Endothelial cell of umbilical vein (primary cell): ENCODE measurements at regions not wholly inside any gene's neighbourhood (a gene's known extent, or its start where the extent isn't known, plus 50 kb on each side); places are given as distances from the start of the nearest gene placed in this dataset.

Experiments
- BruUV-seq: library from RNA; stranded (reverse); fragments of 400-500 nt; replicated peaks from 2 replicates; lab custom pipeline; 2021; lab: Mats Ljungman, UMichigan
- CTCF ChIA-PET: fragments of 300-600, 350-600 bp; sonication (Branson Sonifier 250); formaldehyde crosslinking; loops from one replicate; lab custom pipeline; 2021; ENCODE audit warnings: antibody characterized with exemption, inconsistent platforms; lab: Charles Lee
- POLR2A ChIA-PET: fragments of 300-600, 350-600 bp; sonication (Branson Sonifier 250); formaldehyde crosslinking; loops from one replicate; lab custom pipeline; 2021; ENCODE audit warnings: antibody characterized with exemption, inconsistent platforms; lab: Charles Lee
- DNase-seq: peaks from one replicate; pipeline ENCODE4 v3.0.0-alpha.2; 2011; ENCODE audit warnings: low read depth, low spot score
- FAIRE-seq: peaks from 2 replicates; lab custom pipeline; 2011; peaks lifted over from hg19 to GRCh38; lab: Jason Lieb, UNC
- H2AFZ ChIP-seq: 2 replicates; pipeline ENCODE4 v1.6.0; 2012; ENCODE audit warnings: low read depth, low read length, control low read depth, inconsistent platforms
- H3K27ac ChIP-seq: 2 replicates; pipeline ENCODE4 v1.5.1; 2011; ENCODE audit warnings: low read depth, mild to moderate bottlenecking, control low read depth, low read length, moderate library complexity; ENCODE audit not compliant: insufficient read depth
- H3K27me3 ChIP-seq, 2 experiments: 2 replicates each; pipeline versions ENCODE4 v1.6.0 to v1.6.1; 2011; ENCODE audit warnings: low read length in 2 of 2, mixed read lengths in 1 of 2; ENCODE audit not compliant: control insufficient read depth in 2 of 2, insufficient read depth in 2 of 2
- H3K36me3 ChIP-seq, 2 experiments: 2 replicates in 1 of 2; 3 replicates in 1 of 2; pipeline ENCODE4 v1.5.1; 2011; ENCODE audit warnings: low read length in 2 of 2, mild to moderate bottlenecking in 1 of 2, moderate library complexity in 1 of 2; ENCODE audit not compliant: control insufficient read depth in 2 of 2, insufficient read depth in 2 of 2; ENCODE audit errors: extremely low read depth in 1 of 2
- H3K4me1 ChIP-seq: 3 replicates; pipeline ENCODE4 v1.5.1; 2011; ENCODE audit warnings: mild to moderate bottlenecking, low read length; ENCODE audit not compliant: control insufficient read depth, insufficient read depth; ENCODE audit errors: extremely low read depth
- H3K4me2 ChIP-seq: 2 replicates; pipeline ENCODE4 v1.6.1; 2011; ENCODE audit warnings: low read length, control low read depth, mixed read lengths; ENCODE audit not compliant: insufficient read depth
- H3K4me3 ChIP-seq, 3 experiments: fragments of 200-600 bp in 1 of 3; sonication (generic), shearing (Covaris generic) in 1 of 3; replicated peaks in 1 of 3; 2 replicates each; pipeline ENCODE4 v1.5.1; 2011 to 2016; ENCODE audit warnings: control low read depth in 3 of 3, low read length in 3 of 3, mild to moderate bottlenecking in 2 of 3, inconsistent platforms in 1 of 3, low read depth in 1 of 3, moderate library complexity in 1 of 3; ENCODE audit not compliant: insufficient read depth in 1 of 3
- H3K79me2 ChIP-seq: 2 replicates; pipeline ENCODE4 v1.6.0; 2012; ENCODE audit warnings: low read length, inconsistent platforms; ENCODE audit not compliant: control insufficient read depth, insufficient read depth
- H3K9ac ChIP-seq: replicated peaks from 2 replicates; pipeline ENCODE3; 2011; ENCODE audit warnings: low read length, control low read depth; ENCODE audit not compliant: insufficient read depth; ENCODE audit errors: extremely low read depth
- H3K9me1 ChIP-seq: replicated peaks from 3 replicates; pipeline ENCODE4 v1.6.0; 2011; ENCODE audit warnings: mild to moderate bottlenecking, low read length; ENCODE audit not compliant: control insufficient read depth, insufficient read depth; ENCODE audit errors: extremely low read depth
- H3K9me3 ChIP-seq: replicated peaks from 2 replicates; pipeline ENCODE4 v1.5.1; 2012; ENCODE audit warnings: low read length, inconsistent platforms; ENCODE audit not compliant: control insufficient read depth, insufficient read depth
- H4K20me1 ChIP-seq: replicated peaks from 2 replicates; pipeline ENCODE3; 2011; ENCODE audit warnings: mild to moderate bottlenecking, low read length; ENCODE audit not compliant: control insufficient read depth, insufficient read depth; ENCODE audit errors: extremely low read depth
- CTCF ChIP-seq, 2 donors: IDR thresholded peaks; 1 replicate in 1 of 2; 2 replicates in 1 of 2; pipeline ENCODE4 v1.5.1; 2011; ENCODE audit warnings: low read length in 2 of 2, mild to moderate bottlenecking in 2 of 2, moderate library complexity in 2 of 2, control low read depth in 1 of 2, inconsistent platforms in 1 of 2, low read depth in 1 of 2; ENCODE audit not compliant: insufficient read depth in 1 of 2; ENCODE audit errors: extremely low read depth in 1 of 2
- EZH2 ChIP-seq: IDR thresholded peaks from 2 replicates; pipeline ENCODE4 v1.6.1; 2012; ENCODE audit warnings: borderline replicate concordance, low read depth, mild to moderate bottlenecking, moderate library complexity, low read length, inconsistent platforms; ENCODE audit not compliant: severe bottlenecking
- FOS ChIP-seq: IDR thresholded peaks from 2 replicates; pipeline ENCODE4 v1.6.1; 2011; ENCODE audit warnings: mild to moderate bottlenecking, low read length, moderate library complexity, borderline replicate concordance; ENCODE audit not compliant: insufficient read depth
- GATA2 ChIP-seq: IDR thresholded peaks from 2 replicates; pipeline ENCODE4 v1.7.0; 2011; ENCODE audit warnings: low read depth, mild to moderate bottlenecking, moderate library complexity, mixed read lengths, low read length; ENCODE audit not compliant: insufficient read length, insufficient read depth
- JUN ChIP-seq: IDR thresholded peaks from 2 replicates; pipeline ENCODE4 v1.6.1; 2011; ENCODE audit warnings: borderline replicate concordance, low read depth; ENCODE audit not compliant: insufficient read length, insufficient read depth
- MAX ChIP-seq: IDR thresholded peaks from 2 replicates; pipeline ENCODE4 v1.6.1; 2011; ENCODE audit not compliant: insufficient read depth, insufficient read length
- MYC ChIP-seq: IDR thresholded peaks from one replicate; pipeline ENCODE4 v1.6.1; 2011; ENCODE audit warnings: mild to moderate bottlenecking, low read depth, low read length
- POLR2AphosphoS5 ChIP-seq: IDR thresholded peaks from 2 replicates; pipeline ENCODE4 v1.6.1; 2012; ENCODE audit warnings: low read depth, mild to moderate bottlenecking, control low read depth, low read length, moderate library complexity; ENCODE audit not compliant: insufficient read depth
- dilution Hi-C: fragments of 300-500 bp; cut with MboI; formaldehyde crosslinking; loops from one replicate; pipeline ENCODE4 v1.15.0; 2019; ENCODE audit warnings: low sequenced_read_pairs; ENCODE audit not compliant: extremely low pct_ligation_motif_present
- intact Hi-C: fragments of 100-400 bp; cut with micrococcal nuclease; formaldehyde crosslinking; loops from one replicate; pipeline ENCODE4 v1.10.0; 2022

GRCh38 chr12:88737838-88738472 is 157.7 kb upstream of the KITLG start:
- BruUV-seq, result no TSS peak
- no peak for FAIRE-seq

More at GRCh38 chr12:88737838-88738472, 157.7 kb upstream of the KITLG start:
- no peak for TF ChIP-seq FOS
- TF ChIP-seq JUN, result no peak
- no peak for TF ChIP-seq EZH2
- no peak for TF ChIP-seq POLR2AphosphoS5
- TF ChIP-seq MAX, result no peak
- TF ChIP-seq CTCF (IDR thresholded peaks at IDR 0.05; ENCODE audit: extremely low read depth in 1 of 2, insufficient read depth in 1 of 2, low read depth in 1 of 2, low read length in 2 of 2), result no peak
- no peak for TF ChIP-seq GATA2
- no peak for TF ChIP-seq MYC
- Histone ChIP-seq H3K4me1 (no peaks in the 10 kb centered on the region), H3K9me3 (no peaks in the 10 kb centered on the region), H3K9me1 (no peaks in the 10 kb centered on the region), H3K79me2 (no peaks in the 10 kb centered on the region), H4K20me1 (no peaks in the 10 kb centered on the region), H2AFZ (no peak overlapping the region), H3K9ac (no peak overlapping the region), H3K36me3 (no peaks in the 10 kb centered on the region), H3K27me3 (no peaks in the 10 kb centered on the region), H3K27ac (no peak overlapping the region), H3K4me2 (no peak overlapping the region), H3K4me3 (no peak overlapping the region)
- CTCF ChIA-PET, result interaction anchor here (1.9 kb wide), 1 partner anchor 14 kb away, joined by 4 read pairs; no protein-coding TSS in a partner anchor
- POLR2A ChIA-PET, result no interaction called here
- dilution Hi-C loops, result no loop called here
- intact Hi-C loops, result no loop called here
- DNase-seq, result no peak
